ENCODE measurements at regions not wholly inside any gene's neighbourhood (a gene's known extent, or its start where the extent isn't known, plus 50 kb on each side); places are given as distances from the start of the nearest gene placed in this dataset.
"Not testable (repeated sequence)": the region's sequence is repeated elsewhere in the genome, so short reads cannot be mapped to it uniquely, and the experiment has no call there.

GRCh38 chr5:142211918-142212317 is 103.3 kb downstream of the NDFIP1 start:
- TF ChIP-seq POLR2A (IDR thresholded peaks at IDR 0.05), result no peak
- TF ChIP-seq, protein P1, sequence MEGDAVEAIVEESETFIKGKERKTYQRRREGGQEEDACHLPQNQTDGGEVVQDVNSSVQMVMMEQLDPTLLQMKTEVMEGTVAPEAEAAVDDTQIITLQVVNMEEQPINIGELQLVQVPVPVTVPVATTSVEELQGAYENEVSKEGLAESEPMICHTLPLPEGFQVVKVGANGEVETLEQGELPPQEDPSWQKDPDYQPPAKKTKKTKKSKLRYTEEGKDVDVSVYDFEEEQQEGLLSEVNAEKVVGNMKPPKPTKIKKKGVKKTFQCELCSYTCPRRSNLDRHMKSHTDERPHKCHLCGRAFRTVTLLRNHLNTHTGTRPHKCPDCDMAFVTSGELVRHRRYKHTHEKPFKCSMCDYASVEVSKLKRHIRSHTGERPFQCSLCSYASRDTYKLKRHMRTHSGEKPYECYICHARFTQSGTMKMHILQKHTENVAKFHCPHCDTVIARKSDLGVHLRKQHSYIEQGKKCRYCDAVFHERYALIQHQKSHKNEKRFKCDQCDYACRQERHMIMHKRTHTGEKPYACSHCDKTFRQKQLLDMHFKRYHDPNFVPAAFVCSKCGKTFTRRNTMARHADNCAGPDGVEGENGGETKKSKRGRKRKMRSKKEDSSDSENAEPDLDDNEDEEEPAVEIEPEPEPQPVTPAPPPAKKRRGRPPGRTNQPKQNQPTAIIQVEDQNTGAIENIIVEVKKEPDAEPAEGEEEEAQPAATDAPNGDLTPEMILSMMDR (IDR thresholded peaks at IDR 0.05), result no peak

GRCh38 chr5:142210864-142211412 is 102.4 kb downstream of the NDFIP1 start:
- H3K36me3 ChIP-seq (replicated peaks in 1 of 2), result no peaks in the 10 kb centered on the region
- no peak for DNase-seq
- TF ChIP-seq, protein P1 (IDR thresholded peaks at IDR 0.05), result no peak
- TF ChIP-seq POLR2A (IDR thresholded peaks at IDR 0.05), result no peak
- 86 to 100% (median 94%) methylated on average over 7 to 11 of the region's 11 CpGs for WGBS, 4 donors
- H3K4me1 ChIP-seq (replicated peaks in 1 of 2), result no peaks in the 10 kb centered on the region
- no peaks in the 10 kb centered on the region for H3K9me3 ChIP-seq (replicated peaks in 1 of 3)
- H3K4me3 ChIP-seq, result no peak overlapping the region
- H3K27me3 ChIP-seq, result no peaks in the 10 kb centered on the region
- intact Hi-C loops (cut with DNase I), result no loop called here
- H3K27ac ChIP-seq, result no peak overlapping the region

More at GRCh38 chr5:142211918-142212317, 103.3 kb downstream of the NDFIP1 start:
- Histone ChIP-seq H3K9me3 (replicated peaks in 1 of 3) (no peaks in the 10 kb centered on the region), H3K27ac (no peak overlapping the region), H3K4me3 (no peak overlapping the region), H3K36me3 (replicated peaks in 1 of 2) (no peaks in the 10 kb centered on the region), H3K27me3 (no peaks in the 10 kb centered on the region), H3K4me1 (replicated peaks in 1 of 2) (no peaks in the 10 kb centered on the region)
- 86 to 96% (median 91%) methylated on average over 3 of the region's 3 CpGs for WGBS, 4 donors
- intact Hi-C loops (cut with DNase I), result no loop called here
- no peak for DNase-seq

GRCh38 chr5:142210011-142210410 is 101.4 kb downstream of the NDFIP1 start:
- no peak overlapping the region for H3K27ac ChIP-seq
- no peaks in the 10 kb centered on the region for H3K9me3 ChIP-seq (replicated peaks in 1 of 3)
- H3K36me3 ChIP-seq (replicated peaks in 1 of 2), result no peaks in the 10 kb centered on the region
- H3K4me1 ChIP-seq (replicated peaks in 1 of 2), result no peaks in the 10 kb centered on the region
- DNase-seq, result no peak
- WGBS, 4 donors, result 87 to 93% (median 89%) methylated on average over 9 of the region's 9 CpGs
- no peaks in the 10 kb centered on the region for H3K27me3 ChIP-seq
- intact Hi-C loops (cut with DNase I), result no loop called here
- TF ChIP-seq, protein P1 (IDR thresholded peaks at IDR 0.05), result no peak
- no peak for TF ChIP-seq POLR2A (IDR thresholded peaks at IDR 0.05)
- H3K4me3 ChIP-seq, result no peak overlapping the region

DNA sequence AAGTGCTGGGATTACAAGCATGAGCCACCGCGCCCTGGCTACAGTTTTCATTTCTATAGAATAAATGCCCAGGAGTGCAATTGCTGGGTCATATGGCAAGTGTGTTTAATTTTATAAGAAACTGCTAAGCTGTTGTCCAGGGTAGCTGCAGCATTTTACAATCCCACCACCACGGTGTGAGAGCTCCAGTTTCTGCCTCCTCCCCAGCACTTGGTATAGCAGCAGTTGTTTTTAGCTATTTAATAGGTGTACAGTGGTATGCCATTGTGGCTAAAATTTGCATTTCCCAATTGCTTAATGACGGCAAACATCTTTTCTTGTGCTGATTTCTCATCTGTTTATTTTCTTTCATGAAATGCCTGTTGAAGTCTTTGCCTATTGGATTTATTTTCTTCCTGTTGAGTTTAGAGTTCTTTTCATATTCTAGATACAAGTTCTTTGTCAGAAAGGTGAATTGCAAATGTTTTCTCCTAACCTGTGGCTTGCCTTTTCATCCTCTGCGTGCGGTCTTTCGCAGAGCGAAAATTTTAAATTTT is 100.3 kb downstream of the NDFIP1 start:
- Histone ChIP-seq H3K9me3 (replicated peaks in 1 of 3) (no peaks in the 10 kb centered on the region), H3K36me3 (replicated peaks in 1 of 2) (no peaks in the 10 kb centered on the region), H3K4me3 (no peak overlapping the region), H3K27ac (no peak overlapping the region), H3K27me3 (no peaks in the 10 kb centered on the region), H3K4me1 (replicated peaks in 1 of 2) (no peaks in the 10 kb centered on the region)
- WGBS, 4 donors, result 82 to 88% (median 86%) methylated on average over 8 of the region's 8 CpGs
- intact Hi-C loops (cut with DNase I), result no loop called here
- DNase-seq, result no peak
- no peak for TF ChIP-seq POLR2A (IDR thresholded peaks at IDR 0.05)
- TF ChIP-seq, protein P1 (IDR thresholded peaks at IDR 0.05), result no peak

DNA sequence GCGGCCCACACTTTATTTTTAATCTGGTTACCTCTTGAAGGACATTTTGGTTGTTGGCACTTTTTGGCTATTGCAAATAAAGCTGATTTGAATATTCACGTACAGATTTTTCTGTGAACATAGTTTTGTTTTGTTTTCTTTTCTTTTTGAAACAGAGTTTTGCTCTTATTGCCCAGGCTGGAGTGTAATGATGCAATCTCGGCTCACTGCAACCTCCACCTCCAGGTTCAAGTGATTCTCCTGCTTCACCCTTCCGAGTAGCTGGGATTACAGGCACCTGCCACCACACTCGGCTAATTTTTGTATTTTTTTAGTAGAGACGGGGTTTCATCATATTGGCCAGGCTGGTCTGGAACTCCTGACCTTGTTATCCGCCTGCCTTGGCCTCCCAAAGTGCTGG is 99.7 kb downstream of the NDFIP1 start:
- H3K27ac ChIP-seq; H3K9me3 ChIP-seq (replicated peaks in 1 of 3); H3K4me1 ChIP-seq (replicated peaks in 1 of 2); H3K27me3 ChIP-seq; intact Hi-C loops (cut with DNase I); DNase-seq; H3K4me3 ChIP-seq; H3K36me3 ChIP-seq (replicated peaks in 1 of 2): not testable (repeated sequence)
- 73 to 84% (median 79%) methylated on average over 7 of the region's 7 CpGs for WGBS, 4 donors

Data from adrenal gland (tissue), 9 donors.